ENCODE measurements at regions not wholly inside any gene's neighbourhood (a gene's known extent, or its start where the extent isn't known, plus 50 kb on each side); places are given as distances from the start of the nearest gene placed in this dataset.

- Mint-ChIP-seq H3K36me3 (ENCODE audit: unreplicated experiment) (no peaks in the 10 kb centered on the region), H3K4me1 (ENCODE audit: low read depth, unreplicated experiment) (peaks cover 2% of the 10 kb centered on the region), H3K27me3 (ENCODE audit: unreplicated experiment) (no peaks in the 10 kb centered on the region), H3K4me3 (ENCODE audit: unreplicated experiment) (no peak overlapping the region), H3K9me3 (ENCODE audit: unreplicated experiment) (no peaks in the 10 kb centered on the region), H3K27ac (ENCODE audit: unreplicated experiment) (no peak overlapping the region)
- TF ChIP-seq CTCF (IDR thresholded peaks at IDR 0.05; ENCODE audit: partially characterized antibody, unreplicated experiment), result no peak
- no peak for DNase-seq
Measured at GRCh38 chr15:95013381-95013780, 782.0 kb downstream of the MCTP2 start.

GRCh38 chr15:95016511-95017229, 785.3 kb downstream of the MCTP2 start:
- no peaks in the 10 kb centered on the region for H3K27me3 Mint-ChIP-seq (ENCODE audit: unreplicated experiment)
- no peaks in the 10 kb centered on the region for H3K36me3 Mint-ChIP-seq (ENCODE audit: unreplicated experiment)
- TF ChIP-seq CTCF (IDR thresholded peaks at IDR 0.05; ENCODE audit: partially characterized antibody, unreplicated experiment), result no peak
- H3K27ac Mint-ChIP-seq (ENCODE audit: unreplicated experiment), result no peak overlapping the region
- H3K4me3 Mint-ChIP-seq (ENCODE audit: unreplicated experiment), result no peak overlapping the region
- H3K4me1 Mint-ChIP-seq (ENCODE audit: low read depth, unreplicated experiment), result peaks cover 2% of the 10 kb centered on the region
- no peaks in the 10 kb centered on the region for H3K9me3 Mint-ChIP-seq (ENCODE audit: unreplicated experiment)
- DNase-seq, result no peak

- H3K27me3 Mint-ChIP-seq (ENCODE audit: unreplicated experiment), result no peaks in the 10 kb centered on the region
- peaks cover 2% of the 10 kb centered on the region for H3K4me1 Mint-ChIP-seq (ENCODE audit: low read depth, unreplicated experiment)
- no peak overlapping the region for H3K27ac Mint-ChIP-seq (ENCODE audit: unreplicated experiment)
- H3K36me3 Mint-ChIP-seq (ENCODE audit: unreplicated experiment), result no peaks in the 10 kb centered on the region
- no peaks in the 10 kb centered on the region for H3K9me3 Mint-ChIP-seq (ENCODE audit: unreplicated experiment)
- TF ChIP-seq CTCF (IDR thresholded peaks at IDR 0.05; ENCODE audit: partially characterized antibody, unreplicated experiment), result no peak
- peak; percentile 57 for DNase-seq
- no peak overlapping the region for H3K4me3 Mint-ChIP-seq (ENCODE audit: unreplicated experiment)
Measured at GRCh38 chr15:95017666-95018328, 786.4 kb downstream of the MCTP2 start.

GRCh38 chr15:95018888-95019545, 787.7 kb downstream of the MCTP2 start:
- TF ChIP-seq CTCF (IDR thresholded peaks at IDR 0.05; ENCODE audit: partially characterized antibody, unreplicated experiment), result no peak
- Mint-ChIP-seq H3K4me3 (ENCODE audit: unreplicated experiment) (no peak overlapping the region), H3K4me1 (ENCODE audit: low read depth, unreplicated experiment) (peaks cover 2% of the 10 kb centered on the region), H3K27me3 (ENCODE audit: unreplicated experiment) (no peaks in the 10 kb centered on the region), H3K27ac (ENCODE audit: unreplicated experiment) (no peak overlapping the region), H3K36me3 (ENCODE audit: unreplicated experiment) (no peaks in the 10 kb centered on the region), H3K9me3 (ENCODE audit: unreplicated experiment) (no peaks in the 10 kb centered on the region)
- no peak for DNase-seq

- Mint-ChIP-seq H3K4me1 (ENCODE audit: low read depth, unreplicated experiment) (peaks cover 2% of the 10 kb centered on the region), H3K27ac (ENCODE audit: unreplicated experiment) (no peak overlapping the region), H3K4me3 (ENCODE audit: unreplicated experiment) (no peak overlapping the region), H3K36me3 (ENCODE audit: unreplicated experiment) (no peaks in the 10 kb centered on the region), H3K27me3 (ENCODE audit: unreplicated experiment) (no peaks in the 10 kb centered on the region), H3K9me3 (ENCODE audit: unreplicated experiment) (no peaks in the 10 kb centered on the region)
- DNase-seq, result no peak
- no peak for TF ChIP-seq CTCF (IDR thresholded peaks at IDR 0.05; ENCODE audit: partially characterized antibody, unreplicated experiment)
Measured at GRCh38 chr15:95019907-95020306, 788.5 kb downstream of the MCTP2 start.

Data from glutamatergic neuron (in vitro differentiated cells).